Glutamatergic neuron (in vitro differentiated cells): ENCODE measurements at regions not wholly inside any gene's neighbourhood (a gene's known extent, or its start where the extent isn't known, plus 50 kb on each side); places are given as distances from the start of the nearest gene placed in this dataset.

Source experiments
- DNase-seq: peaks from one replicate; pipeline ENCODE4 v3.0.0; 2022
- H3K27ac Mint-ChIP-seq: one replicate; pipeline ENCODE4 v1.8.0; 2020; ENCODE audit warnings: mild to moderate bottlenecking, mixed read lengths, inconsistent platforms; ENCODE audit not compliant: unreplicated experiment
- H3K27me3 Mint-ChIP-seq: one replicate; pipeline ENCODE4 v1.8.0; 2020; ENCODE audit warnings: mild to moderate bottlenecking, moderate library complexity, mixed read lengths, inconsistent platforms; ENCODE audit not compliant: unreplicated experiment
- H3K36me3 Mint-ChIP-seq: one replicate; pipeline ENCODE4 v1.8.0; 2020; ENCODE audit warnings: mild to moderate bottlenecking, mixed read lengths, inconsistent platforms; ENCODE audit not compliant: unreplicated experiment
- H3K4me1 Mint-ChIP-seq: one replicate; pipeline ENCODE4 v1.8.0; 2020; ENCODE audit warnings: mild to moderate bottlenecking, low read depth, mixed read lengths, inconsistent platforms; ENCODE audit not compliant: unreplicated experiment
- H3K4me3 Mint-ChIP-seq: one replicate; pipeline ENCODE4 v1.8.0; 2020; ENCODE audit warnings: mild to moderate bottlenecking, mixed read lengths, inconsistent platforms; ENCODE audit not compliant: unreplicated experiment
- H3K9me3 Mint-ChIP-seq: one replicate; pipeline ENCODE4 v1.8.0; 2020; ENCODE audit warnings: mild to moderate bottlenecking, moderate library complexity, mixed read lengths, inconsistent platforms; ENCODE audit not compliant: unreplicated experiment
- TF ChIP-seq, protein P1 (sequence below): fragments of 200-600 bp; sonication (generic); IDR thresholded peaks from one replicate; pipeline ENCODE4 v1.5.0; 2021; ENCODE audit not compliant: partially characterized antibody, unreplicated experiment

DNA sequence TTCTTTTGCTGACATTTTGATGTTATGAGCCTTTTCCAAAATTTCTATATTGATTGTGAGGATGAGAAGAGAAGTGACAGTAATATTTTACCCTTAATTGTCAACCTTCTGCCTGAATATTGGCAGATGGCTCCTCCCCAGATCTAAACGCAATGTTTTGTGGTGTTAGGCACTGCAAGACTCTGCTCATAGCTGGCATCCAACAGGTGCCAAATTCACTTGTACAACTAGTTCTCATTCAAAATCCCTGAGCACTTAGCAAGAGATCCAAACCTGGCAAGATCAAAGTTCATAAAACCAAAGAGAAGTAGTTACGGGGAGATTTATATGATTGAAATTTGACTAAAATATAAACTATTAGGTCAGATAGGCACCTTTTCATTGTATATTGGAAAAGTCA lies 901.7 kb upstream of the INTU start:
- Mint-ChIP-seq H3K27me3 (peaks cover 3% of the 10 kb centered on the region), H3K27ac (no peak overlapping the region), H3K4me1 (peaks cover 18% of the 10 kb centered on the region), H3K9me3 (peaks cover 4% of the 10 kb centered on the region), H3K4me3 (no peak overlapping the region), H3K36me3 (no peaks in the 10 kb centered on the region)
- TF ChIP-seq, protein P1, sequence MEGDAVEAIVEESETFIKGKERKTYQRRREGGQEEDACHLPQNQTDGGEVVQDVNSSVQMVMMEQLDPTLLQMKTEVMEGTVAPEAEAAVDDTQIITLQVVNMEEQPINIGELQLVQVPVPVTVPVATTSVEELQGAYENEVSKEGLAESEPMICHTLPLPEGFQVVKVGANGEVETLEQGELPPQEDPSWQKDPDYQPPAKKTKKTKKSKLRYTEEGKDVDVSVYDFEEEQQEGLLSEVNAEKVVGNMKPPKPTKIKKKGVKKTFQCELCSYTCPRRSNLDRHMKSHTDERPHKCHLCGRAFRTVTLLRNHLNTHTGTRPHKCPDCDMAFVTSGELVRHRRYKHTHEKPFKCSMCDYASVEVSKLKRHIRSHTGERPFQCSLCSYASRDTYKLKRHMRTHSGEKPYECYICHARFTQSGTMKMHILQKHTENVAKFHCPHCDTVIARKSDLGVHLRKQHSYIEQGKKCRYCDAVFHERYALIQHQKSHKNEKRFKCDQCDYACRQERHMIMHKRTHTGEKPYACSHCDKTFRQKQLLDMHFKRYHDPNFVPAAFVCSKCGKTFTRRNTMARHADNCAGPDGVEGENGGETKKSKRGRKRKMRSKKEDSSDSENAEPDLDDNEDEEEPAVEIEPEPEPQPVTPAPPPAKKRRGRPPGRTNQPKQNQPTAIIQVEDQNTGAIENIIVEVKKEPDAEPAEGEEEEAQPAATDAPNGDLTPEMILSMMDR = no peak
- DNase-seq = no peak

DNA sequence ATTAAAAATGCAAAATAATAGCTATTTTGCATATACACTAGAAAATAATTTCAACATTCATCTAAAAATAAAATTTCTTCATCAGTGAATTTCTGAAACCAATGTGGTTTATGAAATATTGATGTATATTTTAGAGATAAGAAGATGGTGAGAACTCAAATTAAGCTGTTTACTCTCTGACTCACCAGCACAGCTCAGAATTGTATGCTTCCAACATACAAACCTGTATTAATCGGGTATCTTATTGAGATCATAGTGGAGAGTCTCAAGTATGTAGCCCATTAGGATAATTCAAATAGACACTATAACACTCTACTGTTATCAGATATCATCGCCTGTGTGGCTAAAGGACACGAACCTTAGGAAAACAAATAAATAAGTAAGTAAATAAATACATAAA lies 899.5 kb upstream of the INTU start:
- no peaks in the 10 kb centered on the region for H3K27me3 Mint-ChIP-seq
- no peaks in the 10 kb centered on the region for H3K36me3 Mint-ChIP-seq
- peak overlapping the region; percentile 68 for H3K4me3 Mint-ChIP-seq
- peaks cover 4% of the 10 kb centered on the region for H3K9me3 Mint-ChIP-seq
- H3K27ac Mint-ChIP-seq = peak overlapping the region; percentile 79
- TF ChIP-seq, protein P1 = no peak
- no peak for DNase-seq
- peaks cover 18% of the 10 kb centered on the region for H3K4me1 Mint-ChIP-seq

DNA sequence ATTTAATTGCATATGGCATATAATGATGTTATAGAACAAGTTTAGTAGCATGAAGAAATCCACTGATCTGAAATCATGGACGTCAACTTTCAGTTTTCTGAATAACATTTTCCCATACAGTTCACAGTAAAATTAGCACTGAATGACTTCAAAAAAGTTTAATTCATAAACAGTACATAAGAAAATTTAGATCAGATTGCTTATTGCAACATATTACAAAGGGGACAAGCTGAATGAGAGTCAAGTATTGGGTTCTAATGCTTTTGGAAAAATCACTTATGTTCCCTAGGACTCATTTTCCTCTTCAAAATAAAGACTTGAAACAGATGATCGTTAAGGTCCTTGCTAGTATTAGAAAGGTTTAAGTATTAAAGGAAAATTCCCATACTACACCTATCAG lies 898.3 kb upstream of the INTU start:
- no peaks in the 10 kb centered on the region for H3K27me3 Mint-ChIP-seq
- H3K4me1 Mint-ChIP-seq = peaks cover 21% of the 10 kb centered on the region
- no peak for DNase-seq
- peaks cover 4% of the 10 kb centered on the region for H3K9me3 Mint-ChIP-seq
- no peaks in the 10 kb centered on the region for H3K36me3 Mint-ChIP-seq
- TF ChIP-seq, protein P1 = no peak
- H3K27ac Mint-ChIP-seq = no peak overlapping the region
- H3K4me3 Mint-ChIP-seq = no peak overlapping the region

DNA sequence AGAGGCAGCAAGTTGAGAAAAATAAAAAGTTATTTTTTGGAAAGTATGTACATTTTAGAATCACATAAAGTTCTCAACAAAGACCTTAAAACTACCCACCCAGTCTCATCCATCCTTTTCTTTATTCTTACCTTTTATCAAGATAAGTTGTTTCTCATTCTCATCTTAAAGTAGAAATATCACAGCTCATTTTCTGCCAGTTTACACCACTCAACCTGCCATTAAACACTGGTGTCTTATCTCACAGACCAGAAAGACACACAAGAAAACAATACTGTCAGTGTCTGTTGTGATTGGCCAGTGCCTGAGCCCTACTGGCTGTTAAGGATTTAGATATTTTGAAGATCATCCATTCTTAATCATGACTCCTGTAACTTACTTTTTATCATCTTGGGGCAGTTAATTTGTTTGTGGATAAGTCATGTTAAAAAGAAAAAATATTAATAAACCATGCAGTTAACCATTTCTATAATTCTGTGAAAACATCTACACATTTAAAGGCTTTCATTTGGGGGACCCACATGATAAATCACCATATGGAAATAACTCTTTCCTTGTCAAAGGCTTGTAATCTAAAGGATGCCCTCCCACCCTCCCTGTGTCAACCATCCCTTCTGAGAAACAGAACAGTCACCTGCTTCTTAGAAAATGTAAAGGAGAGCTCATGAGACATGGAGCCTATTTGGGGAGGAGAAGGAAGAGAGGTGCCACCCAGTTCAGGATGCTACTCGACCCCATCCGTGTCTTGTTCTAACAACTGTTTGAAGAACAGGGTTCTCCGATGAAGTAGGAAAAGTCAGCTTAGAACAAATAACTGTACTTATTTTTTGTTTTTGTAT lies 897.2 kb upstream of the INTU start:
- no peak overlapping the region for H3K27ac Mint-ChIP-seq
- no peak for DNase-seq
- H3K4me3 Mint-ChIP-seq = no peak overlapping the region
- peaks cover 4% of the 10 kb centered on the region for H3K9me3 Mint-ChIP-seq
- TF ChIP-seq, protein P1 = no peak
- peaks cover 26% of the 10 kb centered on the region for H3K4me1 Mint-ChIP-seq
- H3K27me3 Mint-ChIP-seq = peaks cover under 1% of the 10 kb centered on the region
- H3K36me3 Mint-ChIP-seq = no peaks in the 10 kb centered on the region

DNA sequence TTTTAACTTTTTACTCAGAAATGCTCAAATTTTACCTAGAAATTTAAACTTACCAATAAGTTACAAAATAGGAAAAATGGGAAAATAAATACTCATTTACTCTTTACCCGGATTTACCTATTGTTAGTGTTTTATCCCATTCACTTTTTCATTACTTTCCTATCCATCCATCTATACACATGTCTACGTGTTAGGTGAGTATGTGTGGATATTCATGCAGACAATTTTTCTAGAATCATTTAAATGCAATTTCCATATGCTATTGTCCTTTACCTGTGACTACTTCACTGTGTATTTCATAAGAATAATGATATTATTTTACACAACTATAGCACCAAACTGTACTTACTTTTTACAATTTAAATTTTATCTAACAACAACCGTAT lies 896.6 kb upstream of the INTU start:
- Mint-ChIP-seq H3K4me3 (no peak overlapping the region), H3K27me3 (peaks cover 3% of the 10 kb centered on the region), H3K27ac (no peak overlapping the region), H3K36me3 (no peaks in the 10 kb centered on the region), H3K4me1 (peaks cover 29% of the 10 kb centered on the region), H3K9me3 (peaks cover 4% of the 10 kb centered on the region)
- TF ChIP-seq, protein P1 = no peak
- no peak for DNase-seq
